ENCODE measurements at regions not wholly inside any gene's neighbourhood (a gene's known extent, or its start where the extent isn't known, plus 50 kb on each side); places are given as distances from the start of the nearest gene placed in this dataset.

- TF ChIP-seq CTCF (IDR thresholded peaks at IDR 0.05) (no peak), POLR2A (IDR thresholded peaks at IDR 0.05) (no peak)
These were observed 440.4 kb upstream of the ZFP42 start for GRCh38 chr4:187555174-187555573.

Measured in body of pancreas (tissue), 4 donors.